Astrocyte (in vitro differentiated cells and primary cell): ENCODE measurements at regions not wholly inside any gene's neighbourhood (a gene's known extent, or its start where the extent isn't known, plus 50 kb on each side); places are given as distances from the start of the nearest gene placed in this dataset.

Experiments
- DNase-seq: peaks from one replicate; pipeline ENCODE4 v3.0.0-alpha.2; 2010; ENCODE audit warnings: low read depth
- FAIRE-seq: peaks from 2 replicates; lab custom pipeline; 2011; peaks lifted over from hg19 to GRCh38; lab: Jason Lieb, UNC
- H2AFZ ChIP-seq: 2 replicates; pipeline ENCODE4 v1.6.0; 2012; ENCODE audit warnings: low read depth, low read length, inconsistent platforms
- H3K27ac ChIP-seq: 2 replicates; pipeline ENCODE4 v1.5.1; 2011; ENCODE audit warnings: low read depth, low read length, inconsistent platforms
- H3K27me3 ChIP-seq: 2 replicates; pipeline ENCODE4 v1.6.0; 2011; ENCODE audit warnings: low read length, inconsistent platforms; ENCODE audit not compliant: insufficient read depth
- H3K36me3 ChIP-seq: 2 replicates; pipeline ENCODE4 v1.5.1; 2011; ENCODE audit warnings: low read length, inconsistent platforms; ENCODE audit not compliant: insufficient read depth
- H3K4me1 ChIP-seq: 2 replicates; pipeline ENCODE4 v1.5.1; 2011; ENCODE audit warnings: low read length, inconsistent platforms; ENCODE audit not compliant: insufficient read depth
- H3K4me2 ChIP-seq: 2 replicates; pipeline ENCODE4 v1.6.0; 2012; ENCODE audit warnings: low read length, inconsistent platforms
- H3K4me3 ChIP-seq: 2 replicates; pipeline ENCODE4 v1.5.1; 2011; ENCODE audit warnings: low read depth, mild to moderate bottlenecking, low read length, inconsistent platforms; ENCODE audit not compliant: insufficient read depth
- H3K79me2 ChIP-seq: 2 replicates; pipeline ENCODE4 v1.6.0; 2012; ENCODE audit warnings: mild to moderate bottlenecking, low read length, inconsistent platforms; ENCODE audit not compliant: insufficient read depth
- H3K9ac ChIP-seq: 2 replicates; pipeline ENCODE4 v1.6.0; 2012; ENCODE audit warnings: mild to moderate bottlenecking, low read length, inconsistent platforms
- H3K9me3 ChIP-seq: 2 replicates; pipeline ENCODE4 v1.5.1; 2012; ENCODE audit warnings: low read depth, mild to moderate bottlenecking, low read length, inconsistent platforms; ENCODE audit not compliant: insufficient read depth
- H4K20me1 ChIP-seq: 2 replicates; pipeline ENCODE4 v1.6.0; 2012; ENCODE audit warnings: low read length, inconsistent platforms; ENCODE audit not compliant: insufficient read depth
- H3K27ac Mint-ChIP-seq: one replicate; pipeline ENCODE4 v1.8.0; 2021; ENCODE audit warnings: mild to moderate bottlenecking, mixed read lengths; ENCODE audit not compliant: unreplicated experiment
- H3K27me3 Mint-ChIP-seq: one replicate; pipeline ENCODE4 v1.8.0; 2021; ENCODE audit warnings: low read depth, mixed read lengths; ENCODE audit not compliant: unreplicated experiment
- H3K36me3 Mint-ChIP-seq: one replicate; pipeline ENCODE4 v1.8.0; 2021; ENCODE audit warnings: low read depth, mixed read lengths; ENCODE audit not compliant: unreplicated experiment
- H3K4me1 Mint-ChIP-seq: one replicate; pipeline ENCODE4 v1.8.0; 2021; ENCODE audit warnings: low read depth, mixed read lengths; ENCODE audit not compliant: unreplicated experiment
- H3K4me3 Mint-ChIP-seq: one replicate; pipeline ENCODE4 v1.8.0; 2021; ENCODE audit warnings: mild to moderate bottlenecking, moderate library complexity, mixed read lengths; ENCODE audit not compliant: unreplicated experiment
- H3K9me3 Mint-ChIP-seq: one replicate; pipeline ENCODE4 v1.8.0; 2021; ENCODE audit warnings: mild to moderate bottlenecking, mixed read lengths; ENCODE audit not compliant: unreplicated experiment
- CTCF ChIP-seq: IDR thresholded peaks from 2 replicates; pipeline ENCODE4 v1.5.1; 2011; ENCODE audit warnings: low read depth, mild to moderate bottlenecking, inconsistent platforms, low read length, moderate library complexity; ENCODE audit not compliant: insufficient read depth
- EZH2 ChIP-seq: IDR thresholded peaks from 2 replicates; pipeline ENCODE4 v1.6.1; 2012; ENCODE audit warnings: mild to moderate bottlenecking, low read length, inconsistent platforms; ENCODE audit not compliant: insufficient read depth

GRCh38 chr14:53310412-53310811 is 157.3 kb upstream of the DDHD1 start:
- no peaks in the 10 kb centered on the region for H3K79me2 ChIP-seq
- H3K4me1 Mint-ChIP-seq, result peaks cover 27% of the 10 kb centered on the region
- no peaks in the 10 kb centered on the region for H3K4me1 ChIP-seq
- no peak overlapping the region for H2AFZ ChIP-seq
- H3K36me3 Mint-ChIP-seq, result peaks cover 3% of the 10 kb centered on the region
- no peaks in the 10 kb centered on the region for H4K20me1 ChIP-seq
- H3K4me3 Mint-ChIP-seq, result no peak overlapping the region
- H3K4me2 ChIP-seq, result no peak overlapping the region
- H3K4me3 ChIP-seq, result no peak overlapping the region
- H3K9me3 ChIP-seq, result no peaks in the 10 kb centered on the region
- DNase-seq (no peak), FAIRE-seq (no peak)
- TF ChIP-seq CTCF (no peak), EZH2 (no peak)
- H3K36me3 ChIP-seq, result no peaks in the 10 kb centered on the region
- H3K27me3 ChIP-seq, result peaks cover 5% of the 10 kb centered on the region
- no peak overlapping the region for H3K9ac ChIP-seq
- no peaks in the 10 kb centered on the region for H3K27me3 Mint-ChIP-seq
- H3K9me3 Mint-ChIP-seq, result peaks cover 4% of the 10 kb centered on the region
- H3K27ac Mint-ChIP-seq, result no peak overlapping the region
- no peak overlapping the region for H3K27ac ChIP-seq

- no peaks in the 10 kb centered on the region for H3K27me3 Mint-ChIP-seq
- Histone ChIP-seq H3K4me3 (no peak overlapping the region), H3K9me3 (no peaks in the 10 kb centered on the region), H3K27me3 (peaks cover 5% of the 10 kb centered on the region), H3K4me2 (peak overlapping the region; percentile 84), H2AFZ (peak overlapping the region; percentile 29), H3K4me1 (no peaks in the 10 kb centered on the region), H3K27ac (no peak overlapping the region), H3K36me3 (no peaks in the 10 kb centered on the region), H3K79me2 (no peaks in the 10 kb centered on the region), H3K9ac (no peak overlapping the region), H4K20me1 (no peaks in the 10 kb centered on the region)
- peaks cover 4% of the 10 kb centered on the region for H3K9me3 Mint-ChIP-seq
- H3K4me3 Mint-ChIP-seq, result no peak overlapping the region
- peaks cover 36% of the 10 kb centered on the region for H3K4me1 Mint-ChIP-seq
- TF ChIP-seq CTCF (no peak), EZH2 (no peak)
- DNase-seq, result peak; percentile 78
- H3K27ac Mint-ChIP-seq, result peak overlapping the region; percentile 84
- no peak for FAIRE-seq
- H3K36me3 Mint-ChIP-seq, result peaks cover 2% of the 10 kb centered on the region
These were observed 153.8 kb upstream of the DDHD1 start for GRCh38 chr14:53306911-53307310.

GRCh38 chr14:53306267-53306721 is 153.2 kb upstream of the DDHD1 start:
- H3K79me2 ChIP-seq, result no peaks in the 10 kb centered on the region
- peak; percentile 88 for DNase-seq
- H3K4me3 Mint-ChIP-seq, result no peak overlapping the region

More at GRCh38 chr14:53306267-53306721, 153.2 kb upstream of the DDHD1 start:
- H3K27ac ChIP-seq, result no peak overlapping the region
- TF ChIP-seq EZH2 (no peak), CTCF (peak; percentile 82)
- Mint-ChIP-seq H3K36me3 (peaks cover 2% of the 10 kb centered on the region), H3K4me1 (peaks cover 36% of the 10 kb centered on the region), H3K27ac (peak overlapping the region; percentile 81), H3K27me3 (no peaks in the 10 kb centered on the region), H3K9me3 (peaks cover 4% of the 10 kb centered on the region)
- no peaks in the 10 kb centered on the region for H4K20me1 ChIP-seq
- FAIRE-seq, result no peak
- H3K9me3 ChIP-seq, result no peaks in the 10 kb centered on the region
- H2AFZ ChIP-seq, result peak overlapping the region; percentile 37
- peaks cover 5% of the 10 kb centered on the region for H3K27me3 ChIP-seq
- peak overlapping the region; percentile 61 for H3K9ac ChIP-seq
- no peaks in the 10 kb centered on the region for H3K36me3 ChIP-seq
- H3K4me2 ChIP-seq, result peak overlapping the region; percentile 84
- H3K4me1 ChIP-seq, result no peaks in the 10 kb centered on the region
- H3K4me3 ChIP-seq, result peak overlapping the region; percentile 61
